PC-3 (cell line): ENCODE measurements at regions not wholly inside any gene's neighbourhood (a gene's known extent, or its start where the extent isn't known, plus 50 kb on each side); places are given as distances from the start of the nearest gene placed in this dataset.

Experiments
- ATAC-seq: fragments of 200-7000 bp; cut with Tn5 transposase; 2 replicates; pipeline ENCODE4 v1.9.1; 2020; ENCODE audit warnings: mild to moderate bottlenecking, moderate library complexity
- BruUV-seq: library from RNA; stranded (reverse); fragments of 400-500 nt; replicated peaks from 2 replicates; lab custom pipeline; 2021; lab: Mats Ljungman, UMichigan
- CTCF ChIA-PET: fragments of 300-600 bp; sonication (Branson Sonifier 250); formaldehyde crosslinking; loops from one replicate; lab custom pipeline; 2022; ENCODE audit warnings: antibody characterized with exemption; lab: Charles Lee
- POLR2A ChIA-PET: fragments of 300-600 bp; sonication (Branson Sonifier 250); formaldehyde crosslinking; loops from one replicate; lab custom pipeline; 2022; ENCODE audit warnings: antibody characterized with exemption; ENCODE audit not compliant: unreplicated experiment; lab: Charles Lee
- DNase-seq: peaks from one replicate; pipeline ENCODE4 v3.0.0-alpha.2; 2015
- H2AFZ ChIP-seq: fragments of 300-600 bp; sonication (generic); 2 replicates; pipeline ENCODE4 v1.6.0; 2016; ENCODE audit warnings: antibody characterized with exemption, low read length
- H3F3A ChIP-seq: fragments of 300-600 bp; sonication (generic); one replicate; pipeline ENCODE4 v1.6.0; 2017; ENCODE audit warnings: antibody characterized with exemption, low read length, control low read depth, mild to moderate bottlenecking; ENCODE audit not compliant: unreplicated experiment
- H3K27ac ChIP-seq: fragments of 300-600 bp; sonication (generic); 2 replicates; pipeline ENCODE4 v1.5.1; 2016; ENCODE audit warnings: mild to moderate bottlenecking, low read length
- H3K27me3 ChIP-seq: fragments of 300-600 bp; sonication (generic); 2 replicates; pipeline ENCODE4 v1.6.1; 2016; ENCODE audit warnings: low read length, mixed read lengths
- H3K36me3 ChIP-seq: fragments of 300-600 bp; sonication (generic); 2 replicates; pipeline ENCODE4 v1.6.1; 2016; ENCODE audit warnings: low read depth, mixed run types, low read length, mixed read lengths
- H3K4me1 ChIP-seq: fragments of 300-600 bp; sonication (generic); 2 replicates; pipeline ENCODE4 v1.5.1; 2016; ENCODE audit warnings: low read length; ENCODE audit not compliant: insufficient read depth
- H3K4me2 ChIP-seq: fragments of 300-600 bp; sonication (generic); 2 replicates; pipeline ENCODE4 v1.6.0; 2016; ENCODE audit warnings: low read length
- H3K4me3 ChIP-seq: fragments of 300-600 bp; sonication (generic); 2 replicates; pipeline ENCODE4 v1.5.1; 2016; ENCODE audit warnings: mild to moderate bottlenecking, low read length, mixed read lengths
- H3K79me2 ChIP-seq: fragments of 300-600 bp; sonication (generic); 2 replicates; pipeline ENCODE4 v1.6.1; 2017; ENCODE audit warnings: low read length, mixed read lengths
- H3K9ac ChIP-seq: fragments of 300-600 bp; sonication (generic); 2 replicates; pipeline ENCODE4 v1.6.0; 2016; ENCODE audit warnings: mild to moderate bottlenecking, low read length
- H3K9me2 ChIP-seq: fragments of 300-600 bp; sonication (generic); replicated peaks from 2 replicates; pipeline ENCODE4 v1.6.1; 2016; ENCODE audit warnings: mixed run types, low read length, mixed read lengths
- H3K9me3 ChIP-seq: fragments of 300-600 bp; sonication (generic); 2 replicates; pipeline ENCODE4 v1.6.1; 2016; ENCODE audit warnings: low read length, mixed read lengths
- H4K20me1 ChIP-seq: fragments of 300-600 bp; sonication (generic); 2 replicates; pipeline ENCODE4 v1.6.1; 2016; ENCODE audit warnings: low read length, mixed read lengths
- EZH2 ChIP-seq: fragments of 300-600 bp; sonication (generic); IDR thresholded peaks from one replicate; pipeline ENCODE4 v1.6.1; 2017; ENCODE audit warnings: antibody characterized with exemption, mild to moderate bottlenecking, low read length; ENCODE audit not compliant: unreplicated experiment
- EZH2phosphoT487 ChIP-seq: fragments of 300-600 bp; sonication (generic); IDR thresholded peaks from 2 replicates; pipeline ENCODE4 v1.6.1; 2018; ENCODE audit warnings: mild to moderate bottlenecking, antibody characterized with exemption, low read length, borderline replicate concordance
- intact Hi-C: fragments of 100-400 bp; cut with micrococcal nuclease; formaldehyde crosslinking; loops from 2 replicates; pipeline ENCODE4 v1.9.0; 2023
- TF ChIP-seq, protein P1 (sequence below): fragments of 300-600 bp; sonication (generic); conservative IDR thresholded peaks from 2 replicates; pipeline ENCODE4 v1.5.1; 2017; ENCODE audit warnings: antibody characterized with exemption, low read depth, mild to moderate bottlenecking, low read length

DNA sequence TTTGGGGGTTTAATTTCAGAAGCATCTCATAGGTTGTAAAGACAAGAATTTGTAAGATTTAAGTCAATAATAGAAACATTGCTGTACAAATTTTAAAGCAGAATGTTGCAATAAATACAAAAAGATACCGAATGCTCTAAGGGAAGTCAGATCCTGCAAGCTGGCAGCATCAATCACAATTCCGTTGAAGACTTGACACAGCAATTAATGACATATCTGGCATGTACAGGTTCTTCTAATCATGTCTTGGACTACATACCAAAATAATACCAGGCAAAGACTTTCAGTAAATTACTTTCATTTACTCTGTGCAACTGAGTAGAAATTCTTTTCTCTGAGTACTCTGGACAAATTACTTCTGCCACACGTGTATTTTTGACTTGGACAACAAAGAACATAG, 54.0 kb upstream of the CDIN1 start:
- H3K9ac ChIP-seq = no peak overlapping the region
- no peaks in the 10 kb centered on the region for H4K20me1 ChIP-seq
- DNase-seq = no peak
- no peaks in the 10 kb centered on the region for H3K4me1 ChIP-seq
- no peak overlapping the region for H3K4me3 ChIP-seq
- H2AFZ ChIP-seq = no peak overlapping the region
- ChIA-PET POLR2A (no interaction called here), CTCF (no interaction called here)
- no peak for ATAC-seq
- no peaks in the 10 kb centered on the region for H3K36me3 ChIP-seq
- H3K9me2 ChIP-seq = no peaks in the 10 kb centered on the region
- no peaks in the 10 kb centered on the region for H3K9me3 ChIP-seq
- BruUV-seq = no TSS peak
- intact Hi-C loops = no loop called here
- H3K4me2 ChIP-seq = no peak overlapping the region
- no peaks in the 10 kb centered on the region for H3F3A ChIP-seq
- TF ChIP-seq EZH2 (no peak), EZH2phosphoT487 (no peak)
- TF ChIP-seq, protein P1, sequence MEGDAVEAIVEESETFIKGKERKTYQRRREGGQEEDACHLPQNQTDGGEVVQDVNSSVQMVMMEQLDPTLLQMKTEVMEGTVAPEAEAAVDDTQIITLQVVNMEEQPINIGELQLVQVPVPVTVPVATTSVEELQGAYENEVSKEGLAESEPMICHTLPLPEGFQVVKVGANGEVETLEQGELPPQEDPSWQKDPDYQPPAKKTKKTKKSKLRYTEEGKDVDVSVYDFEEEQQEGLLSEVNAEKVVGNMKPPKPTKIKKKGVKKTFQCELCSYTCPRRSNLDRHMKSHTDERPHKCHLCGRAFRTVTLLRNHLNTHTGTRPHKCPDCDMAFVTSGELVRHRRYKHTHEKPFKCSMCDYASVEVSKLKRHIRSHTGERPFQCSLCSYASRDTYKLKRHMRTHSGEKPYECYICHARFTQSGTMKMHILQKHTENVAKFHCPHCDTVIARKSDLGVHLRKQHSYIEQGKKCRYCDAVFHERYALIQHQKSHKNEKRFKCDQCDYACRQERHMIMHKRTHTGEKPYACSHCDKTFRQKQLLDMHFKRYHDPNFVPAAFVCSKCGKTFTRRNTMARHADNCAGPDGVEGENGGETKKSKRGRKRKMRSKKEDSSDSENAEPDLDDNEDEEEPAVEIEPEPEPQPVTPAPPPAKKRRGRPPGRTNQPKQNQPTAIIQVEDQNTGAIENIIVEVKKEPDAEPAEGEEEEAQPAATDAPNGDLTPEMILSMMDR = no peak
- H3K27ac ChIP-seq = no peak overlapping the region
- H3K27me3 ChIP-seq = no peaks in the 10 kb centered on the region
- H3K79me2 ChIP-seq = no peaks in the 10 kb centered on the region

- no peak overlapping the region for H3K27ac ChIP-seq
- CTCF ChIA-PET = no interaction called here
- no peak overlapping the region for H3K4me3 ChIP-seq
- H3K9ac ChIP-seq = no peak overlapping the region
- intact Hi-C loops = no loop called here
- H3K9me2 ChIP-seq = no peaks in the 10 kb centered on the region
- no TSS peak for BruUV-seq
- H3K79me2 ChIP-seq = no peaks in the 10 kb centered on the region
- no peak overlapping the region for H2AFZ ChIP-seq
- H3K4me2 ChIP-seq = no peak overlapping the region
- H3K4me1 ChIP-seq = no peaks in the 10 kb centered on the region
- POLR2A ChIA-PET = no interaction called here
- no peak for ATAC-seq
- H3K27me3 ChIP-seq = no peaks in the 10 kb centered on the region
- no peak for DNase-seq
- H3K9me3 ChIP-seq = no peaks in the 10 kb centered on the region
- H3K36me3 ChIP-seq = no peaks in the 10 kb centered on the region
- TF ChIP-seq EZH2phosphoT487 (no peak), EZH2 (no peak)
- TF ChIP-seq, protein P1 = no peak
- no peaks in the 10 kb centered on the region for H3F3A ChIP-seq
- H4K20me1 ChIP-seq = no peaks in the 10 kb centered on the region
Measured at GRCh38 chr15:36527235-36528162, 51.9 kb upstream of the CDIN1 start.

DNA sequence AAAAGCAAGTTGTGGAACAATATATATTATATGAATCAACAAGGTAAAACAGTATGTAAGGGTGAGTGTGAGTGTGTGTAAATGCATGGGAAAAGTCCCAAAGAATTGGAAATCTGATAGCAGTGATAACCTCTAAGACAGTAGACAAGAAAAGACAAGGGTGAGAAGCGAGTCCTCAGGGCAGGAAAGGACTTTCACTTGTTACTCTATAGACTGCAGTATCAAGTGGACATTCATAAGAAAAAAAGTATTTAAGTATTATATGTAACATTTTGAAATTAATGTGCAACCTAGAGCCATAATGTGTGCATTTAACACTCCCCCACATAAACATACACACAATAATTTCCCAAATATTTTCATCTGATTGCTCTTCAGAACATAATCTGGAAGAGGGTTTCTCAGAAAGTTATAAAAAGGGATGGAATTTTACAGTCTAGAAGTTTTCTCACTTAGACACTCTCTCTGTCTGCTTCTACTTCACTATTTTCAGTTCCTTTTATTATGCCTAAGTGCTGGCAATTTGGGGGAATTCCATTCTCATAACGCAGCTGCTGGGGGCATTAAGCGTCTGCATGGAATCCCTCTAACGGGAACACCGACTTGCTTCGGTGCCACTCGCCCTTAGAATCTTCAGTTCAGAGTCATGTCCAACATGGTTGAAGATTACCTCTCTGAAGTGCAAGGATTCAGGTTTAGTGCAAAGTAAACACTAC, 50.0 kb upstream of the CDIN1 start:
- CTCF ChIA-PET = no interaction called here
- no peaks in the 10 kb centered on the region for H3F3A ChIP-seq

More for the DNA sequence above, 50.0 kb upstream of the CDIN1 start:
- TF ChIP-seq, protein P1 = no peak
- TF ChIP-seq EZH2 (no peak), EZH2phosphoT487 (no peak)
- Histone ChIP-seq H3K4me3 (no peak overlapping the region), H3K9me3 (no peaks in the 10 kb centered on the region), H3K4me1 (no peaks in the 10 kb centered on the region), H4K20me1 (no peaks in the 10 kb centered on the region), H3K27me3 (no peaks in the 10 kb centered on the region), H2AFZ (no peak overlapping the region), H3K9ac (no peak overlapping the region), H3K9me2 (no peaks in the 10 kb centered on the region), H3K36me3 (no peaks in the 10 kb centered on the region), H3K79me2 (no peaks in the 10 kb centered on the region), H3K4me2 (no peak overlapping the region), H3K27ac (no peak overlapping the region)
- no peak for ATAC-seq
- intact Hi-C loops = no loop called here
- no TSS peak for BruUV-seq
- POLR2A ChIA-PET = no interaction called here
- no peak for DNase-seq
